RWPE2 (cell line): ENCODE measurements at regions not wholly inside any gene's neighbourhood (a gene's known extent, or its start where the extent isn't known, plus 50 kb on each side); places are given as distances from the start of the nearest gene placed in this dataset.

ENCODE experiments used
- ATAC-seq: fragments of 200-7000 bp; cut with Tn5 transposase; 3 replicates; pipeline ENCODE4 v1.9.1; 2021; ENCODE audit warnings: low read depth
- DNase-seq: peaks from one replicate; pipeline ENCODE4 v3.0.0-alpha.2; 2020; ENCODE audit warnings: low spot score
- H3K27ac ChIP-seq: fragments of 450-650 bp; 2 replicates; pipeline ENCODE4 v1.5.1; 2017; ENCODE audit warnings: mild to moderate bottlenecking; ENCODE audit not compliant: poor library complexity, severe bottlenecking
- H3K27me3 ChIP-seq: fragments of 250-450 bp; sonication (Bioruptor Pico); 2 replicates; pipeline ENCODE4 v1.5.1; 2021; ENCODE audit warnings: mild to moderate bottlenecking, moderate library complexity; ENCODE audit not compliant: insufficient read depth, poor library complexity, severe bottlenecking
- H3K36me3 ChIP-seq: fragments of 250-450 bp; sonication (Bioruptor Pico); 2 replicates; pipeline ENCODE4 v1.5.1; 2020; ENCODE audit warnings: low read depth, mild to moderate bottlenecking, moderate library complexity
- H3K4me1 ChIP-seq: fragments of 250-450 bp; sonication (Bioruptor Pico); 2 replicates; pipeline ENCODE4 v1.5.1; 2021; ENCODE audit warnings: mild to moderate bottlenecking, moderate library complexity; ENCODE audit not compliant: insufficient read depth, poor library complexity, severe bottlenecking
- H3K4me3 ChIP-seq: fragments of 250-450 bp; sonication (Bioruptor Pico); 2 replicates; pipeline ENCODE4 v1.5.1; 2021; ENCODE audit warnings: mild to moderate bottlenecking, moderate library complexity; ENCODE audit not compliant: severe bottlenecking
- H3K9me3 ChIP-seq: fragments of 250-450 bp; sonication (Bioruptor Pico); 2 replicates; pipeline ENCODE4 v1.5.1; 2021; ENCODE audit warnings: mild to moderate bottlenecking, moderate library complexity; ENCODE audit not compliant: severe bottlenecking
- TF ChIP-seq, protein P1 (sequence below): fragments of 450-650 bp; IDR thresholded peaks from one replicate; pipeline ENCODE4 v1.5.1; 2017; ENCODE audit warnings: mild to moderate bottlenecking, moderate library complexity; ENCODE audit not compliant: poor library complexity, severe bottlenecking

DNA sequence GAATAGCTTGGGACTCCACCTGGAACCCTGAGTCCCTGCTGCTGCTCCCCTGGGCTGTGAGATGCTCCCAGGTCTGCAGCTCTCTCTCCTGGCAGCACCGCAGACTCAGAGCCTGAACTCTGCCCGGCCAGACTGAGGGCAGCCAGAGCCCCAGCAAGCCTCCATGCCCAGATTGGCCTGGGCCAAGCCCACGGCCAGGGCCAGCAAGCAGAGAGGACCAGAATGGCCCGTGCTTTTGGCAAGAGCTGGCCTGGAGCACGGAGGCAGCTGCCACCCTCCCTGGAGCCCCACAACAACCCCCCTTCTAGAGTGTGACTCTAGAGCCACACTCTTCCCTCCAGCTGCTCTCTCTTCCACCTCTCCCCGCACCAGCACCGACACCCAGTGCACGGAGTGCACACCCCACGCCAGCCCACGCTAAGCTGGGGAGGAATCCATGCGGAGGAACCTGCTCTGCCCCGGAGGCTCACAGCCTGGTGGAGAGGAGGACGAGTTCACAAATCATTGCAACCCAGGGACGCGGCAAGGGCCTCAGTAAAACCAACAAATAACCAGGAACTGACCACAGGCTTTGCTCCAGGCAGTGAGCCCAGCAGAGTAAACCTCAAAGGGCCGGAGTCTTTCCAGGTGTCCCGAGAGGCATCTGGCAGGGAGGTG is 110.3 kb downstream of the HMX1 start:
- no peaks in the 10 kb centered on the region for H3K4me1 ChIP-seq
- H3K4me3 ChIP-seq = no peak overlapping the region
- no peaks in the 10 kb centered on the region for H3K9me3 ChIP-seq
- DNase-seq (peak; percentile 26), ATAC-seq (peak; percentile 18; the same call in 1 of the 3 replicates)
- no peak overlapping the region for H3K27ac ChIP-seq
- H3K27me3 ChIP-seq = peaks cover 8% of the 10 kb centered on the region
- H3K36me3 ChIP-seq = no peaks in the 10 kb centered on the region
- TF ChIP-seq, protein P1, sequence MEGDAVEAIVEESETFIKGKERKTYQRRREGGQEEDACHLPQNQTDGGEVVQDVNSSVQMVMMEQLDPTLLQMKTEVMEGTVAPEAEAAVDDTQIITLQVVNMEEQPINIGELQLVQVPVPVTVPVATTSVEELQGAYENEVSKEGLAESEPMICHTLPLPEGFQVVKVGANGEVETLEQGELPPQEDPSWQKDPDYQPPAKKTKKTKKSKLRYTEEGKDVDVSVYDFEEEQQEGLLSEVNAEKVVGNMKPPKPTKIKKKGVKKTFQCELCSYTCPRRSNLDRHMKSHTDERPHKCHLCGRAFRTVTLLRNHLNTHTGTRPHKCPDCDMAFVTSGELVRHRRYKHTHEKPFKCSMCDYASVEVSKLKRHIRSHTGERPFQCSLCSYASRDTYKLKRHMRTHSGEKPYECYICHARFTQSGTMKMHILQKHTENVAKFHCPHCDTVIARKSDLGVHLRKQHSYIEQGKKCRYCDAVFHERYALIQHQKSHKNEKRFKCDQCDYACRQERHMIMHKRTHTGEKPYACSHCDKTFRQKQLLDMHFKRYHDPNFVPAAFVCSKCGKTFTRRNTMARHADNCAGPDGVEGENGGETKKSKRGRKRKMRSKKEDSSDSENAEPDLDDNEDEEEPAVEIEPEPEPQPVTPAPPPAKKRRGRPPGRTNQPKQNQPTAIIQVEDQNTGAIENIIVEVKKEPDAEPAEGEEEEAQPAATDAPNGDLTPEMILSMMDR = no peak

DNA sequence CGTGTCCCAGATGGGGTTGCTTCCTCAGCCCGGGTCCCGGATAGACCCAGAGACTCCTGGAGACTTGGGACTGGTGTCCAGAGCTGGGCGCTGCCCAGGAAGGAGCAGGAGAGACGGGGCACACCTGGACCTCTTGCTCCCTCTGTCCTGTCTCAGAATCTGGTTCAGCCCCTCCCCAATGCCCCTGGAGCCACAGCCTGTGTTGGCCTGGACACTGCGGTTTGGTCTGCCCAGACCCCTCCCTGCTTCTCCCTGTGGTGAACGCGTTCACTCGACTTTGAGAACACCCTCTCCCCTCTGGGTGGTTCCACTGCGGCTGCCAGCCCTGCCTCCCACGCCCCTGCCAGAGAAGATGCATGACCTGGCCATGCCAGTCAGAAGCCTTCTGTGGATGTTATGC is 111.1 kb downstream of the HMX1 start:
- DNase-seq = peak; percentile 22
- no peak for ATAC-seq
- Histone ChIP-seq H3K9me3 (no peaks in the 10 kb centered on the region), H3K27ac (no peak overlapping the region), H3K4me3 (no peak overlapping the region), H3K27me3 (peaks cover 8% of the 10 kb centered on the region), H3K4me1 (no peaks in the 10 kb centered on the region), H3K36me3 (no peaks in the 10 kb centered on the region)
- TF ChIP-seq, protein P1 = no peak

DNA sequence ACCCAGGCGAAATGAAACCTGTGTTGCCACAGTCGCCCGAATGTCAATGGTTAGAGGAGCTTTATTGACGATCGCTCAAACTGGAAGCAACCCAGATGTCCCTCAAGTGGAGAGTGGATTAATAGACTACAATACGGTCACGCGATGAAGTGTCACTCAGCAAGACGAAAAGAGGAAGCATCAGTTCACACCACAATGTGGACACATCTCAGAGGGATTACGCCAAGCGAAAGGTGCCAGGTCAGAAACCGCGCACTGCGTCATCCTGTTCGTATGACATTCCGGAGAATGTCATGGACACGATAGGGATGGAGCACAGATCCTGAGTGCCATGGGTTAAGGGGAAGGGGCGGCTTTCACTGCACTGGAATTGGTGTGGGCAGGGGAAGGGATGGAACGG is 111.7 kb downstream of the HMX1 start:
- H3K9me3 ChIP-seq = no peaks in the 10 kb centered on the region
- no peaks in the 10 kb centered on the region for H3K36me3 ChIP-seq
- ATAC-seq = no peak
- no peak overlapping the region for H3K4me3 ChIP-seq
- H3K4me1 ChIP-seq = no peaks in the 10 kb centered on the region
- H3K27ac ChIP-seq = no peak overlapping the region
- no peak for DNase-seq
- H3K27me3 ChIP-seq = peaks cover 8% of the 10 kb centered on the region
- TF ChIP-seq, protein P1 = no peak

DNA sequence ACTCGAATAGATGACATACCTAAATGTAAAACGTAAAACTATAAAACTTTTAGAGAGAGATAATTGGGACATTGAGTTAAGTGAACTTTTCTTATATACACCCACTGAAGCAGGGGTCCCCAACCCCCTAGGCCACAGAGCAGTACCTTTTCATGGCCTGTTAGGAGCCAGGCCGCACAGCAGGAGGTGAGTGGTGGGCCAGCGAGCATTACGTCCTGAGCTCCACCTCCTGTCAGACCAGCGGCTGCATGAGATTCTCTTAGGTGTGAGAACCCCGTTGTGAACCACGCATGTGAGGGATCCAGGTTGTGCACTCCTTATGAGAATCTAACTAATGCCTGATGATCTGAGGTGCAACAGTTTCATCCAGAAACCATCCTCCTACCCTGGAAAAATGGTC is 114.8 kb downstream of the HMX1 start:
- Histone ChIP-seq H3K4me1 (no peaks in the 10 kb centered on the region), H3K27me3 (peaks cover 20% of the 10 kb centered on the region), H3K27ac (no peak overlapping the region), H3K9me3 (no peaks in the 10 kb centered on the region), H3K36me3 (no peaks in the 10 kb centered on the region), H3K4me3 (no peak overlapping the region)
- DNase-seq (no peak), ATAC-seq (no peak)
- TF ChIP-seq, protein P1 = no peak

DNA sequence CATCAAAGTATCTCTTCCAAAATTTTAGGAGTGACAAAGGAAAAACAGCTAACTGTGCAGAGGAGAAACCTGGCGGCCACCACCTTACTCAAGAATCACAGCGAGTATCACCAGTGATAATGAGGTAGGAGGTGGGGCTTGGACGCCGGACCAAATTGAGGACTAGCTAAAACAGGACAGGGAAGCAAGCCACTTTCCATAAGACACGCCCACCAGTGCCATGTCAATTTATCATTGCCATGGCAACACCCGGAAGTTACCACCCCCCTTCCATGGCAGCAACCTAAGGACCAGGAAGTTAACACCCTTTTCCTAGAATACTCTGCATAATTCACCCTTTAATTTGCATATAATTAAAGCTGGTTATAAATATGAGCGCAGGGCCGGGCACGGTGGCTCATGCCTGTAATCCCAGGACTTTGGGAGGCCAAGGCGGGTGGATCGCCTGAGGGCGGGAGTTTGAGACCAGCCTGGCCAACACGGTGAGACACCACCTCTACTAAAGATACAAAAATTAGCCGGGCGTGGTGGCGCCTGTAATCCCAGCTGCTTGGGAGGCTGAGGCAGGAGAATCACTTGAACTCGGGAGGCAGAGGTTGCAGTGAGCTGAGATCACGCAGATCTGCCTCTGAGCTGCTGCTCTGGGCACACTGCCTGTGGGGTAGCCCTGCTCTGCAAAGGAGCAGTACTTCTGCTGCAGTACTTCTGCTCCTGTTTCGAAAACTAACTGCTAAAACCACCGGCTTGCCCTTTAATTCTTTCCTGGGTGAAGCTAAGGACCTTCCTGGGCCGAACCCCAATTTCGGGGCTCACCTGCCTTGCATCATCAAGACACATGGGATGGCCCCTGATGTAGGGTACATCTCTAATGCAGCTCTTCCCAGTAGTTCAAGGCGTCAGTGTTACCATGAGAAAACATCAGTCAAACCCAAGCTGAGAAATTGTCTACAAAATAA is 116.7 kb downstream of the HMX1 start:
- H3K36me3 ChIP-seq = no peaks in the 10 kb centered on the region
- DNase-seq (no peak), ATAC-seq (no peak)
- no peaks in the 10 kb centered on the region for H3K4me1 ChIP-seq
- H3K4me3 ChIP-seq = no peak overlapping the region
- H3K27me3 ChIP-seq = peaks cover 20% of the 10 kb centered on the region
- no peaks in the 10 kb centered on the region for H3K9me3 ChIP-seq
- TF ChIP-seq, protein P1 = no peak
- H3K27ac ChIP-seq = no peak overlapping the region
